ENCODE measurements at regions not wholly inside any gene's neighbourhood (a gene's known extent, or its start where the extent isn't known, plus 50 kb on each side); places are given as distances from the start of the nearest gene placed in this dataset.
"Not testable (repeated sequence)": the region's sequence is repeated elsewhere in the genome, so short reads cannot be mapped to it uniquely, and the experiment has no call there.

GRCh38 chr13:27327633-27328032, 57.0 kb downstream of the RASL11A start:
- intact Hi-C loops (cut with micrococcal nuclease), result no loop called here
- Mint-ChIP-seq H3K9me3 (no peaks in the 10 kb centered on the region), H3K4me3 (no peak overlapping the region), H3K36me3 (ENCODE audit: low read depth) (no peaks in the 10 kb centered on the region), H3K27ac (no peak overlapping the region), H3K4me1 (ENCODE audit: low read depth) (peaks cover 6% of the 10 kb centered on the region), H3K27me3 (ENCODE audit: low read depth) (no peaks in the 10 kb centered on the region)
- CTCF ChIA-PET, result interaction anchor here (1.2 to 1.4 kb wide), 2 partner anchors 8 to 13 kb away, joined by 3 to 9 read pairs; no protein-coding TSS in a partner anchor
- no peak for DNase-seq

- CTCF ChIA-PET, result interaction anchor here (1.4 kb wide), 1 partner anchor 9 kb away, joined by 3 read pairs; no protein-coding TSS in a partner anchor
- H3K9me3 Mint-ChIP-seq, result no peaks in the 10 kb centered on the region
- no peak for DNase-seq
- H3K4me3 Mint-ChIP-seq, result no peak overlapping the region
- no peaks in the 10 kb centered on the region for H3K27me3 Mint-ChIP-seq (ENCODE audit: low read depth)
- H3K36me3 Mint-ChIP-seq (ENCODE audit: low read depth), result no peaks in the 10 kb centered on the region
- peaks cover 6% of the 10 kb centered on the region for H3K4me1 Mint-ChIP-seq (ENCODE audit: low read depth)
- intact Hi-C loops (cut with micrococcal nuclease), result no loop called here
- no peak overlapping the region for H3K27ac Mint-ChIP-seq
Observed at GRCh38 chr13:27329210-27329609, 58.6 kb downstream of the RASL11A start.

GRCh38 chr13:27334774-27335435, 64.3 kb downstream of the RASL11A start:
- no peaks in the 10 kb centered on the region for H3K9me3 Mint-ChIP-seq
- no peak overlapping the region for H3K4me3 Mint-ChIP-seq
- no peak for DNase-seq
- H3K27ac Mint-ChIP-seq, result no peak overlapping the region
- CTCF ChIA-PET, result interaction anchor here (0.7 to 1.5 kb wide), 4 partner anchors 26 to 64 kb away, joined by 3 to 4 read pairs (median 4); partner anchors contain the start of gene RASL11A
- H3K36me3 Mint-ChIP-seq (ENCODE audit: low read depth), result no peaks in the 10 kb centered on the region
- H3K27me3 Mint-ChIP-seq (ENCODE audit: low read depth), result no peaks in the 10 kb centered on the region
- peaks cover 5% of the 10 kb centered on the region for H3K4me1 Mint-ChIP-seq (ENCODE audit: low read depth)
- intact Hi-C loops (cut with micrococcal nuclease), result no loop called here

GRCh38 chr13:27336014-27336673, 65.5 kb downstream of the RASL11A start:
- H3K36me3 Mint-ChIP-seq (ENCODE audit: low read depth), result no peaks in the 10 kb centered on the region
- CTCF ChIA-PET, result interaction anchor here (0.7 to 0.9 kb wide), 2 partner anchors 36 to 64 kb away, joined by 3 read pairs; no protein-coding TSS in a partner anchor
- H3K27ac Mint-ChIP-seq, result no peak overlapping the region
- no peak for DNase-seq
- no peaks in the 10 kb centered on the region for H3K9me3 Mint-ChIP-seq
- H3K4me3 Mint-ChIP-seq, result no peak overlapping the region
- H3K4me1 Mint-ChIP-seq (ENCODE audit: low read depth), result peaks cover 2% of the 10 kb centered on the region
- H3K27me3 Mint-ChIP-seq (ENCODE audit: low read depth), result no peaks in the 10 kb centered on the region
- intact Hi-C loops (cut with micrococcal nuclease), result no loop called here

GRCh38 chr13:27338207-27338606, 67.6 kb downstream of the RASL11A start:
- no peak overlapping the region for H3K4me3 Mint-ChIP-seq
- CTCF ChIA-PET, result interaction anchor here (1.0 to 1.6 kb wide), 4 partner anchors 10 to 57 kb away, joined by 3 to 7 read pairs (median 4); no protein-coding TSS in a partner anchor
- H3K9me3 Mint-ChIP-seq, result no peaks in the 10 kb centered on the region
- no peaks in the 10 kb centered on the region for H3K27me3 Mint-ChIP-seq (ENCODE audit: low read depth)
- H3K27ac Mint-ChIP-seq, result no peak overlapping the region
- H3K4me1 Mint-ChIP-seq (ENCODE audit: low read depth), result peaks cover 2% of the 10 kb centered on the region
- intact Hi-C loops (cut with micrococcal nuclease), result loop anchor here (2.0 kb wide), 1 partner anchor 87 kb away; the partner anchor contains the start of gene RPL21
- DNase-seq, result no peak
- no peaks in the 10 kb centered on the region for H3K36me3 Mint-ChIP-seq (ENCODE audit: low read depth)

- Mint-ChIP-seq H3K36me3 (ENCODE audit: low read depth) (no peaks in the 10 kb centered on the region), H3K9me3 (no peaks in the 10 kb centered on the region), H3K27me3 (ENCODE audit: low read depth) (no peaks in the 10 kb centered on the region), H3K4me3 (no peak overlapping the region), H3K27ac (no peak overlapping the region), H3K4me1 (ENCODE audit: low read depth) (peaks cover 2% of the 10 kb centered on the region)
- CTCF ChIA-PET, result interaction anchor here (0.6 to 4.1 kb wide), 16 partner anchors 9 to 535 kb away, joined by 3 to 29 read pairs (median 4); no protein-coding TSS in a partner anchor
- intact Hi-C loops (cut with micrococcal nuclease), result loop anchor here (1.0 to 2.0 kb wide), 2 partner anchors 88 to 354 kb away; partner anchors contain the start of gene RPL21
- DNase-seq, result peak; percentile 17
Observed at GRCh38 chr13:27338816-27339215, 68.2 kb downstream of the RASL11A start.

GRCh38 chr13:27339299-27339698, 68.7 kb downstream of the RASL11A start:
- intact Hi-C loops (cut with micrococcal nuclease), result loop anchor here (1.0 to 2.0 kb wide), 2 partner anchors 88 to 354 kb away; partner anchors contain the start of gene RPL21
- CTCF ChIA-PET, result interaction anchor here (0.6 to 4.1 kb wide), 17 partner anchors 9 to 535 kb away, joined by 3 to 29 read pairs (median 4); no protein-coding TSS in a partner anchor
- H3K4me3 Mint-ChIP-seq, result no peak overlapping the region

GRCh38 chr13:27341616-27342015, 71.0 kb downstream of the RASL11A start:
- Mint-ChIP-seq H3K27me3 (ENCODE audit: low read depth) (no peaks in the 10 kb centered on the region), H3K9me3 (no peaks in the 10 kb centered on the region), H3K4me3 (no peak overlapping the region), H3K4me1 (ENCODE audit: low read depth) (peaks cover 2% of the 10 kb centered on the region), H3K27ac (no peak overlapping the region), H3K36me3 (ENCODE audit: low read depth) (no peaks in the 10 kb centered on the region)
- CTCF ChIA-PET, result interaction anchor here (0.6 to 4.1 kb wide), 7 partner anchors 10 to 356 kb away, joined by 3 to 29 read pairs (median 4); no protein-coding TSS in a partner anchor
- DNase-seq, result no peak
- intact Hi-C loops (cut with micrococcal nuclease), result no loop called here

More at GRCh38 chr13:27339299-27339698, 68.7 kb downstream of the RASL11A start:
- DNase-seq, result peak; percentile 65
- H3K36me3 Mint-ChIP-seq (ENCODE audit: low read depth), result no peaks in the 10 kb centered on the region
- no peak overlapping the region for H3K27ac Mint-ChIP-seq
- no peaks in the 10 kb centered on the region for H3K27me3 Mint-ChIP-seq (ENCODE audit: low read depth)
- H3K9me3 Mint-ChIP-seq, result no peaks in the 10 kb centered on the region
- H3K4me1 Mint-ChIP-seq (ENCODE audit: low read depth), result peaks cover 2% of the 10 kb centered on the region

- no peaks in the 10 kb centered on the region for H3K9me3 Mint-ChIP-seq
- no peak overlapping the region for H3K27ac Mint-ChIP-seq
- H3K4me1 Mint-ChIP-seq (ENCODE audit: low read depth), result no peaks in the 10 kb centered on the region
- CTCF ChIA-PET, result interaction anchor here (0.6 to 3.8 kb wide), 5 partner anchors 8 to 480 kb away, joined by 3 to 26 read pairs (median 4); no protein-coding TSS in a partner anchor
- peaks cover 11% of the 10 kb centered on the region for H3K27me3 Mint-ChIP-seq (ENCODE audit: low read depth)
- H3K4me3 Mint-ChIP-seq, result no peak overlapping the region
- no peaks in the 10 kb centered on the region for H3K36me3 Mint-ChIP-seq (ENCODE audit: low read depth)
- intact Hi-C loops (cut with micrococcal nuclease), result no loop called here
- DNase-seq, result no peak
Observed at GRCh38 chr13:27347211-27347772, 76.7 kb downstream of the RASL11A start.

- intact Hi-C loops (cut with micrococcal nuclease), result no loop called here
- peaks cover 9% of the 10 kb centered on the region for H3K4me1 Mint-ChIP-seq (ENCODE audit: low read depth)
- peaks cover 11% of the 10 kb centered on the region for H3K27me3 Mint-ChIP-seq (ENCODE audit: low read depth)
- CTCF ChIA-PET, result interaction anchor here (0.8 to 3.8 kb wide), 6 partner anchors 9 to 478 kb away, joined by 3 to 26 read pairs (median 4); no protein-coding TSS in a partner anchor
- no peaks in the 10 kb centered on the region for H3K9me3 Mint-ChIP-seq
- no peaks in the 10 kb centered on the region for H3K36me3 Mint-ChIP-seq (ENCODE audit: low read depth)
- H3K4me3 Mint-ChIP-seq, result no peak overlapping the region
- H3K27ac Mint-ChIP-seq, result no peak overlapping the region
- DNase-seq, result no peak
Observed at GRCh38 chr13:27348461-27348860, 76.0 kb upstream of the GTF3A start.

- no peaks in the 10 kb centered on the region for H3K9me3 Mint-ChIP-seq
- H3K36me3 Mint-ChIP-seq (ENCODE audit: low read depth), result no peaks in the 10 kb centered on the region
- intact Hi-C loops (cut with micrococcal nuclease), result no loop called here
Observed at GRCh38 chr13:27349458-27349857, 75.0 kb upstream of the GTF3A start.

GRCh38 chr13:27350825-27351224, 73.6 kb upstream of the GTF3A start:
- DNase-seq; H3K4me3 Mint-ChIP-seq; H3K27ac Mint-ChIP-seq; intact Hi-C loops (cut with micrococcal nuclease); H3K9me3 Mint-ChIP-seq; H3K36me3 Mint-ChIP-seq (ENCODE audit: low read depth): not testable (repeated sequence)
- CTCF ChIA-PET, result interaction anchor here (2.0 to 5.1 kb wide), 3 partner anchors 10 to 365 kb away, joined by 8 to 29 read pairs (median 26); no protein-coding TSS in a partner anchor
- peaks cover 14% of the 10 kb centered on the region for H3K27me3 Mint-ChIP-seq (ENCODE audit: low read depth)
- peaks cover 12% of the 10 kb centered on the region for H3K4me1 Mint-ChIP-seq (ENCODE audit: low read depth)

More at GRCh38 chr13:27349458-27349857, 75.0 kb upstream of the GTF3A start:
- CTCF ChIA-PET, result interaction anchor here (1.3 to 5.1 kb wide), 4 partner anchors 9 to 364 kb away, joined by 3 to 29 read pairs (median 17); no protein-coding TSS in a partner anchor
- Mint-ChIP-seq H3K27me3 (ENCODE audit: low read depth) (peaks cover 11% of the 10 kb centered on the region), H3K4me3 (no peak overlapping the region), H3K27ac (no peak overlapping the region), H3K4me1 (ENCODE audit: low read depth) (peaks cover 12% of the 10 kb centered on the region)
- no peak for DNase-seq

Measured in activated naive CD4-positive, alpha-beta T cell treated with anti-CD3 and anti-CD28 coated beads for 36 hours (primary cell).